Activated T-cell treated with anti-CD3 and anti-CD28 coated beads, Interleukin-2, amount 50 U/mL, for 1 hour (primary cell): ENCODE measurements at regions not wholly inside any gene's neighbourhood (a gene's known extent, or its start where the extent isn't known, plus 50 kb on each side); places are given as distances from the start of the nearest gene placed in this dataset.
"Not testable (repeated sequence)": the region's sequence is repeated elsewhere in the genome, so short reads cannot be mapped to it uniquely, and the experiment has no call there.

Experiments
- DNase-seq: peaks from one replicate; pipeline ENCODE4 v3.0.0-alpha.2; 2020

- not testable (repeated sequence) for DNase-seq
These were observed 101.0 kb upstream of the TBX18 start for GRCh38 chr6:84865372-84865771.

- DNase-seq: no peak
These were observed 98.4 kb upstream of the TBX18 start for GRCh38 chr6:84862843-84863242.

GRCh38 chr6:84860920-84861319 lies 96.5 kb upstream of the TBX18 start:
- DNase-seq: no peak

GRCh38 chr6:84860509-84860908 lies 96.1 kb upstream of the TBX18 start:
- DNase-seq: no peak

- DNase-seq: no peak
These were observed 90.5 kb upstream of the TBX18 start for GRCh38 chr6:84854811-84855400.

- DNase-seq: no peak
These were observed 89.5 kb upstream of the TBX18 start for GRCh38 chr6:84853901-84854300.

GRCh38 chr6:84848960-84849359 lies 84.6 kb upstream of the TBX18 start:
- no peak for DNase-seq

- DNase-seq: no peak
These were observed 83.2 kb upstream of the TBX18 start for GRCh38 chr6:84847390-84848160.

GRCh38 chr6:84842525-84843166 lies 78.2 kb upstream of the TBX18 start:
- DNase-seq: no peak

- not testable (repeated sequence) for DNase-seq
These were observed 72.9 kb upstream of the TBX18 start for GRCh38 chr6:84837068-84837866.

GRCh38 chr6:84836366-84836765 lies 72.0 kb upstream of the TBX18 start:
- no peak for DNase-seq

- DNase-seq: no peak
These were observed 70.9 kb upstream of the TBX18 start for GRCh38 chr6:84835340-84835739.

GRCh38 chr6:84831924-84832323 lies 67.5 kb upstream of the TBX18 start:
- DNase-seq: not testable (repeated sequence)

- DNase-seq: no peak
These were observed 61.1 kb upstream of the TBX18 start for GRCh38 chr6:84825461-84825860.

- not testable (repeated sequence) for DNase-seq
These were observed 56.9 kb upstream of the TBX18 start for GRCh38 chr6:84821314-84821713.

GRCh38 chr6:84816741-84817140 lies 52.3 kb upstream of the TBX18 start:
- no peak for DNase-seq

GRCh38 chr6:84815896-84816735 lies 51.7 kb upstream of the TBX18 start:
- no peak for DNase-seq
